ENCODE measurements at regions not wholly inside any gene's neighbourhood (a gene's known extent, or its start where the extent isn't known, plus 50 kb on each side); places are given as distances from the start of the nearest gene placed in this dataset.
"Not testable (repeated sequence)": the region's sequence is repeated elsewhere in the genome, so short reads cannot be mapped to it uniquely, and the experiment has no call there.

- no peak for DNase-seq
Observed at GRCh38 chr9:82052081-82052480, 63.5 kb downstream of the SPATA31D1 start.

- DNase-seq, result no peak
Observed at GRCh38 chr9:82054264-82055015, 65.9 kb downstream of the SPATA31D1 start.

GRCh38 chr9:82057805-82058204 is 69.2 kb downstream of the SPATA31D1 start:
- DNase-seq, result no peak

GRCh38 chr9:82061801-82062200 is 73.2 kb downstream of the SPATA31D1 start:
- not testable (repeated sequence) for DNase-seq

- DNase-seq, result no peak
Observed at GRCh38 chr9:82062245-82062644, 73.7 kb downstream of the SPATA31D1 start.

GRCh38 chr9:82073551-82074543 is 85.3 kb downstream of the SPATA31D1 start:
- DNase-seq, result no peak

GRCh38 chr9:82080265-82080664 is 91.7 kb downstream of the SPATA31D1 start:
- DNase-seq, result no peak

GRCh38 chr9:82081496-82081895 is 92.9 kb downstream of the SPATA31D1 start:
- no peak for DNase-seq

GRCh38 chr9:82082563-82082962 is 94.0 kb downstream of the SPATA31D1 start:
- DNase-seq, result no peak

GRCh38 chr9:82088591-82088990 is 100.0 kb downstream of the SPATA31D1 start:
- no peak for DNase-seq

GRCh38 chr9:82090046-82090445 is 101.5 kb downstream of the SPATA31D1 start:
- no peak for DNase-seq

GRCh38 chr9:82091100-82091499 is 102.5 kb downstream of the SPATA31D1 start:
- DNase-seq, result no peak

- no peak for DNase-seq
Observed at GRCh38 chr9:82091610-82092009, 103.0 kb downstream of the SPATA31D1 start.

- no peak for DNase-seq
Observed at GRCh38 chr9:82101475-82101874, 112.9 kb downstream of the SPATA31D1 start.

GRCh38 chr9:82104252-82104651 is 115.7 kb downstream of the SPATA31D1 start:
- DNase-seq, result no peak

- DNase-seq, result no peak
Observed at GRCh38 chr9:82105729-82106128, 117.2 kb downstream of the SPATA31D1 start.

GRCh38 chr9:82106536-82106935 is 118.0 kb downstream of the SPATA31D1 start:
- DNase-seq, result no peak

- DNase-seq, result no peak
Observed at GRCh38 chr9:82108474-82108873, 119.9 kb downstream of the SPATA31D1 start.

GRCh38 chr9:82108941-82109340 is 120.4 kb downstream of the SPATA31D1 start:
- no peak for DNase-seq

- DNase-seq, result no peak
Observed at GRCh38 chr9:82109626-82110025, 121.1 kb downstream of the SPATA31D1 start.

GRCh38 chr9:82110881-82111280 is 122.3 kb downstream of the SPATA31D1 start:
- no peak for DNase-seq

- DNase-seq, result no peak
Observed at GRCh38 chr9:82115331-82115730, 126.8 kb downstream of the SPATA31D1 start.

- DNase-seq, result no peak
Observed at GRCh38 chr9:82115900-82116299, 127.3 kb downstream of the SPATA31D1 start.

GRCh38 chr9:82116556-82116955 is 128.0 kb downstream of the SPATA31D1 start:
- no peak for DNase-seq
